HG03025 (cell line): ENCODE measurements at regions not wholly inside any gene's neighbourhood (a gene's known extent, or its start where the extent isn't known, plus 50 kb on each side); places are given as distances from the start of the nearest gene placed in this dataset.

Experiments
- ATAC-seq: cut with Tn5 transposase; IDR thresholded peaks from one replicate; pipeline ENCODE4 v1.9.1; 2021; ENCODE audit warnings: mild to moderate bottlenecking, moderate library complexity; ENCODE audit not compliant: unreplicated experiment, low FRiP score

DNA sequence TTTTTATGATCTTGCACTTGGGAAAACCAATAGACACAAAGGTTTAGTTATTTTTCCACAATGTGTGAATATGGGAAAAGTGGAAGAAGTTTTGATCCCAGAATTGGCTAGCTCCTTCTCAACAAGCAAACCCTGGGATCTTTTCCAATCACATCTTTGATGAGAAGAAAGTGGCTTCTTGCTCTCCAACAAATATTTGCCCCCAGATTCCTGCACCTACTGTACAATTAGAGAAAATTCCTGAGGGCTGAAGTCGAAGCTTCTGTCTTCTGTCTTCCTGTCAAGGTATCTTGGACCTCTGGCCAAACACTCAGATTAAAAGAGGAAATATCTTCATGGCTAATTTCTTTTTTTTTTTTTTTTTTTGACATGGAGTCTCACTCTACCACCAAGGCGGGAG is 113.1 kb upstream of the SLC45A1 start:
- no peak for ATAC-seq

DNA sequence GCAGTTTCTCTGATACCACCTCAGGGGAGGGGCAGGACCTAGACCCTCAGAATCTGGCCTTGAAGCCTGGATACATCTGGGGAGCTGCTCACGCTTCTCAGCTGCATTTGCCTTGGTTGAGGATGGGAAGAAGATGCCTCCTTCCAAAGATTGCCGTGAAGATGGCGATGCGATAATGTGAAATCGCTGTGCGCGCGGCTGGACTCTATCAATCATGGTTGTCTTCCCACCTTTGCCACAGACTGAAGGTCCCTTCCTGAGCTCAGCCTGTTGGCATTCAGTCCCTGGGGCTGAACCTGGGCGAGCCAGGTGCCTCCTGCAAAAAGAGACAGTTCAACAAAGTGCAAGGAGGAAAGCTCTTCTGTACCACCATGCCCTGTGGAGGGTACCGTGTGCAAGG is 114.4 kb upstream of the SLC45A1 start:
- ATAC-seq, result no peak

GRCh38 chr1:8203056-8203455 is 114.9 kb upstream of the SLC45A1 start:
- no peak for ATAC-seq

GRCh38 chr1:8202182-8202905 is 115.6 kb upstream of the SLC45A1 start:
- no peak for ATAC-seq

GRCh38 chr1:8201331-8201861 is 116.5 kb upstream of the SLC45A1 start:
- ATAC-seq, result no peak

DNA sequence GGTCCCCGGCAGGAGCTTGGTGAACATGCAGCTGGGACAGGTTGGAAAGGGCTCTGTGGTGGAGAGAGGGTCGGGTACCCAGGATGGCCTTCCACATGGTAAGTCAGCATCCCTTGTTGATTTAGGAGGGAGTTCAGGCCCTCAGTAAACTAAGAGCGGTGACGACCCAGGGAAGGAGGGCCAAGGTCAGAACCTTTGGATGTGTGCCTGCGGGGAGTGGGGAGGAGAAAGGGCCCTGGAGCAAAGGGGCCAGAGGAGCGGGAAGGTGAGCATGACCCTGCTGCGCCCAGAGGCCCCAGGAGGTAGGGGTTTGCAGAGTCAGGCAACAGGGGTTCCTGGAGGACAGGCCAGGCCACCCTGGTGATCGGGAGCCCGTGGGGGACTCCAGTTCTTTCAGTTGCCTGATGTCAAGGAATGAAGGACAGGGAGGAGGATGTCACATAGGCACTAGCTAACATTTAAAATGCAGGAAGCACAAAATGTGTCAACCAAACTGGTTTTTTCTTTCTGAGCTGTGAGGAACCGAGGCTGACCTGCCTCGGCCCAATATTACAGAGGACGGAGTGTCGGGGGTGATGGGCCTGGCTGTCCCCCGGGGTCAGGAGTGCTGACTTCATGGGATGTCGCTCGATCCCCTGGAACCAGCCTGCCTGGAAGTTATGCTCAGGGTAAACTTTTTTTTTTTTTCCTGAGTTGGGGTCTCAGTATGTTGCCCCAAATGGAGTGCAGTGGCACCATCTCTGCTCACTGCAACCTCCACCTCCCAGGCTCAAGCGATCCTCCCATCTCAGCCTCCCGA is 117.4 kb upstream of the SLC45A1 start:
- no peak for ATAC-seq

GRCh38 chr1:8198522-8198921 is 119.4 kb upstream of the SLC45A1 start:
- no peak for ATAC-seq

GRCh38 chr1:8197493-8198282 is 120.2 kb upstream of the SLC45A1 start:
- ATAC-seq, result no peak

DNA sequence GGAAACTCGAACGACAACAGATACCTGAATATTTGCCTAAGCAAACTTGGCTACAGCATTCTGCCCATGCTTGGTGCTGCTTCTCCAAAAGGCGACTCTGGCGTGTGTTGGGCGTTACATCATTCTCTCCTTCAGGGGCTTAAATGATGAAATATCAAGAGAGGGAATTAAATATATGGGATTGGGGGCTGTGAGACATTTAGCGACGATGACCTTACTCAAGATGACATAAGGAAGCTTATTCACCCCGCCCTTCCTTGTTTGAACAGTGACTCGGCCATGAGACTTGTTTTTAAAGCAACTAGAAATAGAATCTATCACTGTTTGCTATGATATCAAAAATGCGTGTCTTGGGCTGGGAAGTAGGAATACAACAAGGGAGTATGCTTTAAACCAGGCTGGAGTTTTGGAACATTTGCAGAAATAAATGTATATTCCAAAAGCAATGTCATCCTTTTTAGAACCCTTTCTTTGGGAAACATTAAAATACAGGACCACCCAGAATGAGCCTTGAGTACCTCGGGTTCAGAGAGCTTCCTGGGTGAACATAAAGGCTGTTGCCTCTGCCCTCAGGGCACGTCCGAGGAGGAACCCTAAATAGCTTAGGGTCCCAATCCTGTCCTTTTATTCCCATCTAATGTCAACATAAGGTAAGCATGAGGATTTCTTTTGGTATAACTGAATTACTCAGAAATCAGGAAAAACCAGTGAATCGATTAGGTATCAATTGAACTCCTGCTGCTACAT is 123.3 kb upstream of the SLC45A1 start:
- no peak for ATAC-seq

GRCh38 chr1:8193840-8194406 is 124.0 kb upstream of the SLC45A1 start:
- ATAC-seq, result no peak

- no peak for ATAC-seq
These were observed 126.4 kb upstream of the SLC45A1 start for GRCh38 chr1:8191474-8191873.

DNA sequence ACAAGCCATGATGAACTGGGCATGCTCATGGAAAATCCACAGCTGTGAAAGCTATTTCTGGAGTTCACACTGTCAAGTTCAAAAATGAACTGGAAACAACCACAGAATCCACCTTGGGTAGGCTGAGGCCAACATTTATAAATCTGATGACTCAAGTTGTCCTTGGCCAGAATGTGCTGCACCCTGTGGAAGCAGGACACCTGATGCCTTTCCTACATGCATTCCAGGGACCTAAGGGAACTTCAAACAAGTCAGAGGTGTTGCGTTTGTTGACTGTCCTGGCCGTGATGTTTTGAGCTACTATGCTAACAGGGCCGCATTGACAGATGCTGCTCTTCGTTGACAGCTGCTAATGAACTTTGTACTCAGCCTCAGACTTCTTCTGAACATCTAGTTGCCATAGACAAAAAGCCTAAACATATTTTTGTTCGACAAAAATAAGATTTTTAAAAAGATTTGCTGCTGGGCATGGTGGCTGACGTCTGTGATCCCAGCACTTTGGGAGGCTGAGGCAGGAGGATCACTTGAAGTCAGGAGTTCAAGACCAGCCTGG is 127.9 kb upstream of the SLC45A1 start:
- ATAC-seq, result no peak

DNA sequence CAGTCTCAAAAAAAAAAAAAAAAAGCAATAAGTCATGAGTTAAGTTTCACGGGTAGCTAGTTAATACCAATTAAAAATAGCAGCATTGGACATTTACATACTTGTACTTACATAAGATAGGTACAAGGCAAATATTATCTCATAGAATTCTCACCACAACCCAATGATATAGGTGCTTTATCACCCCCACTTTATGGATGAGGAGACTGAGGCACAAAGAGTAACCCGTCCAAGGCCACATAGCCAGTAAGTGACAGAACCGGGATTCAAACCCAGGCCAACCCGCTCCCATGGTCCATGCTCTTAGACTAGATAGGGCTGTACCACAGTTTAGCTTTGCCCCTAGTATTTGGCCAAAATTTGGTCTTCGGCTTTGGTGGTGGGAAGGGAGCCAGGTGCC is 132.5 kb upstream of the SLC45A1 start:
- no peak for ATAC-seq

GRCh38 chr1:8184301-8184700 is 133.6 kb upstream of the SLC45A1 start:
- no peak for ATAC-seq

DNA sequence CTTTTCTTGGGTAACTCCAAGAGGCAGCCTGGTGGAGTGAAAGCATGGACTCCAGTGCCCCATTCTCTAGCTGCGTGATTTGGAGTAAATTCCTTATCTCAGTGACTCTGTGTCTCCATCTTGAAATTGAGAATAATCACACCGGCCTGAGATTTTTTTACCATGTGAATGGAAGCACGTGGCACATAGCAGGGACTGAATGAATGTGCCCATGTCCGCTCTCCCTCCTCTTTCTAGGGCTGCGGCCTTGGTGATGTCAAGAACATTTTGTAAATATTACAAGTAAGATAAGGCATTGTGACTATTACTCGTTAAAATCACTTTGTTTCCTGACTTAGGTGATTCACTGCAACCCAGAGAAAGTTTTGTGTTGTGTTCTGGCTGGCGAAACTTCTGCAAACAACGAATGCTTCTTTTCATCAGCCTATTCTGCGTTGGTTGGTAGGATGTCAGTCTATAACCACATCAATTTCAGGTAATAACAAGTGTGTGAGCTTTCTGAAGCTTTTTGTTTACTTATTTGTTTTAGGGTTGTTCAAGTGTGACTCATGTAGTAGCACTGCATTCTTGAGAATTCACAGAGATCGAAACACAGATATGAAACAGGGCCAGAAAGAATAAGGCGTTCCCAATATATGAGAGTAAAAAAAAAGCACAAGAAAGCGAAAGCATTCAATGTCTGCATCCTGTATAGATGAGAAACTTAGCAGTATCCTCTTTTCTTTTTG is 135.7 kb upstream of the SLC45A1 start:
- no peak for ATAC-seq

DNA sequence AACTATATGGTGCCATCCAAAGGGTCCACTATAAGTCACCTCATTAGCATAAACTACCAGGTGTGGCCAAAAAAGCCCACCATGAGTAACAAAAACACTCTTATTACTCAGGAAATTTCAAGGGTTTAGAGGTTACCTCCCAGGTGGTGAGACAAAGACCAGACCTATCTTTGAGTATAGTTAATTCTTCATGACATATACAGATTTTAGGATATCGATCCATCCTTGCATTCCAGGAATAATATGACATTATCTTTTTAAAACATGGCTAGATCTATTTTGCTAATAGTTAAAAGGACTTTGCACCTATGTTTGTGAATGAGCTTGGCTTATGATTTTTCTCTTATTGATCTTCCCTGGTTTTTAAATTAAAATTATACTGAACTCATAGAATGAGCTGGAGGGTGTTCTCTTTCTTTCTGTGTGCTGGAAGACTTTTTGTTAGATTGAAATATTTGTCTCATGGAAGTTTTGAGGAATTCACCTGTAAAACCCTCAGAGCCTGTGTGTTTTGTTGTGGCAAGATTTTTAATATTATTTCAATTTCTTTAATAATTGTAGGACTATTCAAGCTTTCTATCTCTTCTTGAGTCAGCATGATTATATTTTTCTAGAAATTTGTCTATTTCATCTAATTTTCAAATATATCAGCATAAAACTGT is 138.7 kb upstream of the SLC45A1 start:
- ATAC-seq, result no peak

DNA sequence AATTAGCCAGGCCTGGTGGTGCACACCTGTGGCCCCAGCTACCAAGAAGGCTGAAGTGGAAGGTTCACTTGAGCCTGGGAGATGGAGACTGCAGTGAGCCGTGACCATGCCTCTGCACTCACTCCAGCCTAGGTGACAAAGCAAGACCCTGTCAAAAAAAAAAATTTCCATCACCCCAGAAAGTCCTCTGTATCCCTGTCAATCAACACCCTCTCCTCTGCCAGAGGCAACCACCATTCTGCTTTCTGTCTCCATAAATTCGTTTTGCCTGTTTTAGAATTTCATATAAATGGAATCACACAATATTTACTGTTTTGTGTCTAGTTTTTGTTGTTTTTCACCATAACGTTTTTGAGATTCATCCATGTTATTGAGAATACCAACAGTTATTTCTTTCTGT is 141.6 kb upstream of the SLC45A1 start:
- ATAC-seq, result no peak

DNA sequence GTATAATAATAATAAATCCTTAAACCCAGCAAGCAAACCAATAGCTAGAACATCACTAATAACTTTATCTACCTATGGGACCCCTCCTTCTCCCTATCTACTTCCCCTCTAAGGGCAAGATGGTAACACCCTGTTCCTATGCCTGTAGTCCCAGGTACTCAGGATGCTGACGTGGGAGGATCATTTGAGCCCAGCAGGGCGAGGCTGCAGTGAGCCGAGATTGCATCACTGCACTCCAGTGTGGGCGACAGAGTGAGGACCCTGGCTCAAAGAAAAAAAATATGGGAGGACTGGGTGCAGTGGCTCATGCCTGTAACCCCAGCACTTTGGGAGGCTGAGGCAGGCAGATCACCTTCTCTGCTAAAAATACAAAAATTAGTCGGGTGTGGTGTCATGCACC is 143.1 kb upstream of the SLC45A1 start:
- no peak for ATAC-seq
